ENCODE measurements at regions not wholly inside any gene's neighbourhood (a gene's known extent, or its start where the extent isn't known, plus 50 kb on each side); places are given as distances from the start of the nearest gene placed in this dataset.

DNA sequence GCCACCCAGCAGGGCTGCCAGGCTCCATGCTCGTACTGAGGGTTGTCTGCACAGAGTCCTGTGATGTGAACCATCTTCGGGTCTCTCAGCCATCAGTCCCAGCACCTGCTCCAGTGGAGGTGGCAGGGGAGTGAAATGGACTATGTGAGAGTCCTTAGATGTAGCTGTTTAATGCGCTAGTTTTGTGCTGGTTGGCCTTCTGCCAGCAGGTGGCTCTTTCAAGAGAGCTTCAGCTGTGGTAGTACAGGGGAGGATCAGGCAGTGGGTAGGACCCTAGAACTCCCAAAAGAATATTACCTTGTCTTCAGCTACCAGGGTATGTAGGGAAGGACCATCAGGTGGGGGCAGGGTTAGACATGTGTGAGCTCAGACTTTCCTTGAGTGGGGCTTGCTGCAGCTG, 1066.0 kb downstream of the GLUD2 start:
- no peak for TF ChIP-seq POLR2AphosphoS5 (IDR thresholded peaks at IDR 0.05)
- TF ChIP-seq POLR2A (IDR thresholded peaks at IDR 0.05), result no peak
